ENCODE measurements at regions not wholly inside any gene's neighbourhood (a gene's known extent, or its start where the extent isn't known, plus 50 kb on each side); places are given as distances from the start of the nearest gene placed in this dataset.

GRCh38 chr5:97851036-97851435, 668.0 kb upstream of the RIOK2 start:
- H3K4me3 ChIP-seq (replicated peaks; ENCODE audit: low read depth, low read length) = no peak overlapping the region
- no peak for DNase-seq (ENCODE audit: low read depth)
- TF ChIP-seq CTCF (IDR thresholded peaks at IDR 0.05; ENCODE audit: low read length, missing control alignments) = no peak

DNA sequence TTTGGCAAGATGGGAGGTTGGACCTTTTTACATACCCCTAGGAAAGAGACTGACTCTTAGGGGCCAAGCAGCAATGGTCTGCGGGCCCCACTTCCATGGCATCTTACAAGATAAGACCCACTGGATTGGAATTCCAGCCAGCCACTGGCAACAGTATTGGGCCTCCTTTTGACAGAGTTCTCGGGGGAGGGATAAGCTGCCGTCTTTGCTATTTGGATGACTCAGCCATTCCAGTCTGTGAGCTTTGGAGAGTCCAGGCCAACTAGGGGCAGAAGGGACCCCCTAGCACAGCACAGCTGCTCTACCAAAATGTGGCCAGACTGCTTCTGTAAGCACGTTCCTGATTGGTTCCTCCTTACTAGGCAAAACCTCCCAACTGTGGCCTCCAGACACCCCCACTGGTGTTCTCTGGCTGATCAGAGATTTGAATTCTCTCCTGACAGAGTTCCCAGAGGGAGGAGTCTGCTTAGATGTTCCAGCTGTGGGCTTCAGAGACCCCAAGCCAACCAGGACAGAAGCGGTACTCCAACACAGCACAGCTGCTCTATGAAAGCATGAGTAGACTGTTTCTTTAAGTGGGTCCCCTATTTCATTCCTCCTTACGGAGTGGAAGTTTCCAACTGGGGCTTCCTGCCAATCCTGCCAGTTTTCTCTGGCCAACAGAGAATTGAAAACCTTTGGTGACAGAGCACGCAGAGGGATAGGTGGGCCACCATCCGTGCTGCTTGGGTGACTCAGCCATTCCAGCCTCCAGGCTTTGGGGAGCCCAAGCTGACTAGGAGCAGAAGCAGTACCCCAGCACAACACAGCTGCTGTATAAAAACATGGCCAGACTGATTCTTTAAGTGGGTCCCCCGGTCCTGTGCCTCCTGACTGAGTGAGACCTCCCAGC, 672.1 kb upstream of the RIOK2 start:
- no peak for TF ChIP-seq CTCF (IDR thresholded peaks at IDR 0.05; ENCODE audit: low read length, missing control alignments)
- H3K4me3 ChIP-seq (replicated peaks; ENCODE audit: low read depth, low read length) = no peak overlapping the region

GRCh38 chr5:97874491-97874890, 691.4 kb upstream of the RIOK2 start:
- H3K4me3 ChIP-seq (replicated peaks; ENCODE audit: low read depth, low read length) = no peak overlapping the region
- DNase-seq (ENCODE audit: low read depth) = no peak
- no peak for TF ChIP-seq CTCF (IDR thresholded peaks at IDR 0.05; ENCODE audit: low read length, missing control alignments)

More for the DNA sequence above, 672.1 kb upstream of the RIOK2 start:
- DNase-seq (ENCODE audit: low read depth) = peak; percentile 85

- no peak overlapping the region for H3K4me3 ChIP-seq (replicated peaks; ENCODE audit: low read depth, low read length)
- TF ChIP-seq CTCF (IDR thresholded peaks at IDR 0.05; ENCODE audit: low read length, missing control alignments) = no peak
- peak; percentile 40 for DNase-seq (ENCODE audit: low read depth)
Observed at GRCh38 chr5:97876272-97876671, 693.2 kb upstream of the RIOK2 start.

DNA sequence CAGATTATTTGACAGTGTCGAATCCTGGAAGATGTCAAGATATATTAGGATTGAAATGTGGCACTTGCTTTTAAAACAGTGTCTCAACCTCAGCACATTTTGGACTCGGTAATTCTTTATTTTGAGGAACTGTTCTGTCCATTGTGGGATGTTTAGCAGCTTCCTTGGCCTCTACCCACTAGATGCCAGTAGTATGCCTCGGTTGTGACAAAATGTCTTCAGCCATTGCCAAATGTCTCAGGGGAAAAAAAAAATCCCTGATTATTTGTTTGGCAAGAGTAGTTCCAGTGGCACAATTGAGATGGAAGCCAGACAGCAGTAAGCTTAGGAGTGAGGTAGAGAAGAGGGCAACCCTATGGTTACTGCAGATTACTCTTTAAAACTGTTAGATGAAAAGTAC, 694.5 kb upstream of the RIOK2 start:
- no peak overlapping the region for H3K4me3 ChIP-seq (replicated peaks; ENCODE audit: low read depth, low read length)
- DNase-seq (ENCODE audit: low read depth) = no peak
- TF ChIP-seq CTCF (IDR thresholded peaks at IDR 0.05; ENCODE audit: low read length, missing control alignments) = no peak

DNA sequence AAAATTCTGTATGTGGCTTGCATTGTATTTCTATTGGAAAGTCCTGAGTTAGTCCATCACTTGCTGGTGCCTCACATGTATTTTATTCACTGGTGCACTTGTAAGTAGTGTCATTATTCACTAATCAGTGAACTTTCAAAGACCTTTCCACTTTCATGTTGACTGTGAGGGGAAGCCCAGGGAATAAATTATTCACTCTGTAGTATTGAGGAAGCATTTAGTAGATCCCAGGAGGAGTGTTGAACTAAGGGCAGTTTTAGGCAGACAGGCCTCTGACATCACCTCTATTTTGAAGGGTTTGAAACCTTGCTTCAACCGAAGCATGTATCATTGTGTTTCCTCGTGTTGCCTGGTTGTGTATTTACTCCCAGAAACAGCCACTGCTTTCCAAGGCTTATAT, 705.4 kb upstream of the RIOK2 start:
- DNase-seq (ENCODE audit: low read depth) = no peak
- TF ChIP-seq CTCF (IDR thresholded peaks at IDR 0.05; ENCODE audit: low read length, missing control alignments) = no peak
- H3K4me3 ChIP-seq (replicated peaks; ENCODE audit: low read depth, low read length) = no peak overlapping the region

DNA sequence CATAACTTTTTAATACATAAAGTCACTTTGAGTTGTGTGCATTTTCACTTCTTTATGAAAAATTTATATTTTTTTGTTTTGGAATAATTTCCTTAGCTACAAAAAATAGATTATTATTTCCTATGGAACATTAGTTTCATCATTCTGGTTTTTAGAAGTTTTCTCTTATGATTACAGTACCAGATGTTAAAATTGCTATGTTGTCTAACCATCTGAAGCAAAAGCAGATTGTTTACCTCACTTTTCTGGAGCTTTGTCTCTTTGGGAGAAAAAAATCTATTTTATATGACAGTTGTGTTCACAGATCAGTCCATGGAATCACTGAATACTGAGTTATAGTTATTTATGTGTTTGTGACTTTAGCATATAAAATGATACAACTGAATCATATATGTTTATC, 708.9 kb upstream of the RIOK2 start:
- no peak overlapping the region for H3K4me3 ChIP-seq (replicated peaks; ENCODE audit: low read depth, low read length)
- TF ChIP-seq CTCF (IDR thresholded peaks at IDR 0.05; ENCODE audit: low read length, missing control alignments) = no peak
- DNase-seq (ENCODE audit: low read depth) = no peak

All from fibroblast of pulmonary artery (primary cell).